Endothelial cell of hepatic sinusoid (primary cell): ENCODE measurements at regions not wholly inside any gene's neighbourhood (a gene's known extent, or its start where the extent isn't known, plus 50 kb on each side); places are given as distances from the start of the nearest gene placed in this dataset.

Source experiments
- in situ Hi-C: cut with HindIII; loops from 2 replicates; pipeline ENCODE4 v1.10.0; 2017; ENCODE audit warnings: low sequenced_read_pairs

GRCh38 chr4:117324851-117325491 lies 239.6 kb upstream of the TRAM1L1 start:
- in situ Hi-C loops = no loop called here

DNA sequence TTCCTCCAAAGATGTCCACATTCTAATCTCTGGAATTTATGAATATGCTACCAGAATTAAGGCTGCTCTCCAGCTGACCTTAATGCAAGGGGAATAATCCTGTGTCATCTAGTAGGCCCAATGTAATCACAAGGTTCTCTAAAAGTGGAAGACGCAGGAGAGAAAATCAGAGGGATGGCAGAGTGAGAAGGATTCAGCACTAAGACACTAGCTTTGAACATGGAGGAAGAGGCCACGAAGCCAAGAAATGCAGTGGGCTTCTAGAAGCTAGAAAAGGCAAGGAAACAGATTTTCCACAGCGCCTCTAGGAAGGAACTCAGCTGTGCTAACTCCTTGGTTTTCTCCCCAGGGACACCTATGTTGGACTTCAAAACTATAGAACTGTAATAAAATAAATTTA lies 240.7 kb upstream of the TRAM1L1 start:
- in situ Hi-C loops = no loop called here

GRCh38 chr4:117327491-117327890 lies 242.1 kb upstream of the TRAM1L1 start:
- in situ Hi-C loops = no loop called here

DNA sequence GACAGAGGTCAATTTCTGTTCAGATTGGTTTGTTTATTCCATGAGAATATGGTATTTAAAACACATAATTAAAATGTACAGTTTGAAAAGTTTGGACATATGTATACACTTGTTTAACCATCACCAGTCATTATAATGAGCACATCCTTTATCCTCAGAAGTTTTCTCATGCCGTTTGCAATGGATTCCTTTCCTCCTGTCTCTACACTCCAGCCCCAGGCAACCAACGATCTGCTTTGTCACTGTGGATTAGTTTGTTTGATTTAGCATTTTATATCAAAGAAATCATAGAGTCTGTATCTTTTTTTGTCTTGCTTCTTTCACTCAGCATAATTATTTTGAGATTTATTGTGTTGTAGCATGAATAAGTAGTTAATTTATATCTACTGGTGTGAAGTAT lies 243.0 kb upstream of the TRAM1L1 start:
- in situ Hi-C loops = no loop called here

DNA sequence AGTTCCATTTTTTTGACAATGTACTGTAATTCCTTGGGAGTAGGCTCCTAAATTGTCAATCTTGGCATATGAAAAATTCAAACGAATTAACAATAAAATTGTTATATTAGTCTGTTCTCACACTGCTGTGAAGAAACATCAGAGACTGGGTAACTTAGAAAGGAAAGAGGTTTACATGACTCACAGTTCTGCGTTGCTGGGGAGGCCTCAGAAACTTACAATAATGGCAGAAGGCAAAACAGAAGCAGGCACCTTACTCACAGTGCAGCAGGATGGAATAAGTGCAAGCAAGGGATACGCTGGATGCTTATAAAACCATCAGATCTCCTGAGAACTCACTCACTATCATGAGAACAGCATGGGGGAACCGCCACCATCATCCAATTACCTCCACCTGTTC lies 246.4 kb upstream of the TRAM1L1 start:
- in situ Hi-C loops = no loop called here

GRCh38 chr4:117334451-117335188 lies 249.2 kb upstream of the TRAM1L1 start:
- in situ Hi-C loops = no loop called here

DNA sequence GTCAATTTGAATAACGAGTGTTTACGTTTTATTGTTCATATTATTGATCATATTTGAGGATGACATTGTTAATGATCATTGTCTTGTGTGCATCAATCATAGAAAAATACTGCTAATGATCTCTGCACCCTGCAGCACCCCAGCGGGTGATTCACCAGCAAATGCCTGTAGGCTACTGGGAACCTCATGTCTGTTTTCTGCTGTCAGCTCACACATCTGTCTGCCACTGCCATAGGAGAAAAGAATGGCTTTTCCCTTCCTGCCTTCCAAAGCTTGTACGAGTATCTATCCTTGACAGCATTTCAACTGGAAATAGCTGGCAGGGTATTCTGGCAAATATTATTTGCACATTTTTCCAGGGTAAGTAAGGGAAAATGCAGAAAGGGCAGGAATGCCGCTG lies 272.1 kb upstream of the TRAM1L1 start:
- in situ Hi-C loops = no loop called here

DNA sequence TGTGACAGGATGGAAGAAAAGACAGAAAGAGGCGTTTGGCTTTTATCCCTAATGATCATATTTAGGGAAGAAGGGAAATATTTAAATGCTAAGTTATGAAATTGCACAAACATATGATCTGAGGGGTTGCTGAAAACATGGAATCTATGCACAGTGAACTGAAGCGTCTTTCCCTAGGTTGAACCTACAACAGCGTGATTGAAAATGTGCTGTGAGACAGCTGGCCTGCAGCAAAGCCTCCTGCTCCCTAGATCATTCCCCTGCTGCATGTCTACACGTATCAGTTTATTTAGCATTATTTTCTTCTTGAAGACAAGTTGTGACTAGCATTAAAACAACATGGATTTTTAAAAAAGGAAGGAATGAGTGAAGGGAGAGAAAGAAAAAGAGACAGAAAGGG lies 272.5 kb upstream of the TRAM1L1 start:
- in situ Hi-C loops = no loop called here

- in situ Hi-C loops = loop anchor here (5.0 kb wide), 1 partner anchor 89 kb away; no protein-coding TSS in a partner anchor
These were observed 285.7 kb upstream of the TRAM1L1 start for GRCh38 chr4:117370944-117371668.

DNA sequence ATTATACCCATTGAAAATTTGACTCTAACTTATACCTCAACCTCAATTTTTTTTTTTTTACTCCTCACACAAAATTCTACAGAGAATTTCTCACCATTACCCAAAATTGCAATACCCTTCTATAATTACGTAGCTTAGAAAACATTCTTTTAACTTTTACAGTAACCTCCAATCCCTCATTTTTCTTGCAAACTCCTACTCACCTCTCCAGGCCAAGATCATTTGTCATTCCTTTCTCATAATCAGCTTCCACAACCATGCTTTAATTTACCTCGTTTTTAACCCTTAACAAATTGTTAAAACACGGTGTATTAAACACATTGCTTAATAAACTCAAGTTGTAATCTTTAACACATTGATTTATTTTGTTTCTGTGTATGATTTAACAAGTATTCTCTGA lies 289.7 kb upstream of the TRAM1L1 start:
- in situ Hi-C loops = no loop called here

DNA sequence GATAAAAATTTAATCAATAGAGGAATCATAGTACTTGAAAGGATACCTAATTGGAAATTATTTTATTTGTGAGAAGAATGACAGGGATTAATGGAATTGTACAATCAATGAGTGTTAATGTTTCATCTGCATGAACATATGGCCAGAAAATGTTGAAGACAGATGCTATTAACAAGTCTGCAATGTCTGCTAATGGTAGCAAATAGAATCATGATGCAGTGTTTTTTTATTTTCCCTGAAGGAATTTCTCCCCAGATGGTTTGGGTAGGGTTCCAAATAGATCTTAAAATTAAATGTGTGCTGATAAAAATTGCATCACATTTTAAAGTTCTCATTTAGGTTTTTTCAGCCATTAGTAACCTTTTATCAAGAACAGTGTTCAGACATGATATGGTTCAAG lies 291.3 kb upstream of the TRAM1L1 start:
- in situ Hi-C loops = no loop called here

GRCh38 chr4:117378942-117379341 lies 293.6 kb upstream of the TRAM1L1 start:
- in situ Hi-C loops = no loop called here

DNA sequence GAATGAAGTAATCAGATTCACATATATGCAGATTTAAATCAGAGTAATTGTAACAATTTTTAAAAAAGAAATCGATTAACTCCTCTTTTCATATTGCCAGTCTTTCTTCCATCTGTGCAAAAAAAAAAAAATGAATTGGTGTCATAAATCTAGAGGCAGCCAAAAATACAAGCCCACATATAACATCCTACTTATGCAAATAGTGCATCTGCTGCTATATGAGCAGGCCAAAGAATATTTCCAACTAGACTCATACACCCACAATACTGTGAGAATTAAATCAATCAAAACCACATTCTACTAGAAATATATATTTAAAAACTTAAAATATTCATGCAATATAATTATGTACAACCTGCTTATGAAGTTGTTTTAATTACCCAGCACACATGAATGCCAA lies 298.1 kb upstream of the TRAM1L1 start:
- in situ Hi-C loops = no loop called here

DNA sequence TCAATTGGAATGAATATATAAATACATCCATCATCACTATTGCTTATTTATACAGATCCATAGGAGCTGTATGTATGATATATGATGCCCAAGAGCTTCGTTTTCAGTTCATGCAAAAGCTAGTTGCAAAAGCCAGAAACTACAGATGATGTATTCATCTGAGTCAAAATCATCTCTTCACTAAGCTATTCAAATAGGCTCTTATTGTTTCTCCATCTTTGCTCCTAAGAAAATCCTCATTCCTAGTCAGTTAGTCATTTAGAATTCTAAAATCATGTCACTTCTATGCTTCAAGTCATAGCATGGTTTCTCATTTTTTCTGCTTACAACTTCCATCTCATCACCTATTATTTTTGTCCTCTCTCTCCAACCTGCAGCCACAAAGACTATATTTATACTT lies 300.1 kb upstream of the TRAM1L1 start:
- in situ Hi-C loops = no loop called here

GRCh38 chr4:117387072-117387471 lies 301.7 kb upstream of the TRAM1L1 start:
- in situ Hi-C loops = no loop called here

DNA sequence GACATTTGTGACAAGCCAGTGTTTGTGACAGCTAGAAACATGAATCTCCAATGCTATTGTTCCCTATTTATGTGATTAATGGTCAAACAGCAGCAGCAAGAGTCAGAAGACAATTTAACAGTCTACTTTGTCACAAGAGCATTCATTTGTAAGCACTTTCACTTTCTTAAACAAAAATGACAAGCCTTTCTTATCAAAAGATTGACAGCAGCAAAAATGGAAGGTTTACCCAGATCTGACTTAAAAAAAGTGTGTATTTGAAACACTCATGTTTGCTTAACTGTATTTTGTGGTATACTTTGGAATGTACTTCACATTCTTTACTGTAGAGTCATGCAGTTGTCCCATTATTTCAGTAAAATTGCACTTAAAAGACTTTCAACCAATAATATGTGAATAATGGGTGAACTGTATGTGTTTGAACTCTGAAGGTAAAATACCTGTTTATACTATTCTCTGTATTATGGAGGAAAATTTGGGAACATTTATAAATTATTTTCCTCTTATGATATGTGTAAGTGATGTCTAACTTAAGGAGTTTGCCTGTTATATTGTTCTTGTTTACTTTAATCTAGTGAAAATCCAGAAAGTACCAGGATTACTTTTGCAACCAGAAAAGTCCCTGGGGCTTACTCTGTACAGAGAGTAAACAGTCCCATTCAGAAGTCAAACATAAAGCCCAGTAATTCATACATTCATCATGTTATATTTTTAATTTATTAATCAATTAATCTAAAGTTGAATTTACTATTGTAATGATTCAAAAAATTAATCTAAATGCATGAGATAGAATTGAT lies 314.9 kb upstream of the TRAM1L1 start:
- in situ Hi-C loops = no loop called here

DNA sequence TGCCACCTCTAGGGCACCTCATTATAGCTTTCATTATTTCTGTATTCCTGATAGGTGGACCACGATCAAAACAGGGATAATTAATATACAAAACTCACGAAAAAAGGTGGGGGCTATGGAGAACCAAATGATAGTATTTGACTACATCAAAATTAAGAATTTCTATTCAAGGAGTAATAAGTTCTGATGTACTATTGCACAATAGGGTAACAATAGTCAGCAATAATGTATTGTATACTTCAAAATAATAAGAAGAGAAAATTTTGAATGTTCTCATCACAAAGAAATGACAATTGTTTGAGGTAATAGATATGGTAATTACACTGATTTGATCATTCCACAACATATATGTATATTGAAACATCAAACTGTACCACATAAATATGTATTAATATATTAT lies 327.3 kb upstream of the TRAM1L1 start:
- in situ Hi-C loops = no loop called here

DNA sequence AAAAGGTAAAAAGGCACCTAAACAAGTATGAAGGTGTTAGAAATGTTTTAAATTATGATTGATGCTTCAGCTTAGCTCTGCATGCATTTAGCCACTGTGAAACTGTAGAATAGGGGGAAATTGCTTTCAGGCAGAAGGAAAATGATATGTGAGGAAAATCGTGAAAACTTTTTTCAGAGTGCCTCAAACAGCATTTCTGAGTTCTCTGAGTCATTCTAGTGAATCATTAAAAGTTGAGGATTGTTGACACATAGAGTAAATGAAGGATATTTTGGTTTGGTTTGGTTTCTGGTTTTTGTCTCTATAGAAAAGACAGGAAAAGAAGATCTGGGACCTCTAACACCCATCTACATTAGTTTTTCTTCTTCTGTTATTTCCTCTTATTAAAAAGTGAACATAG lies 332.5 kb upstream of the TRAM1L1 start:
- in situ Hi-C loops = no loop called here

DNA sequence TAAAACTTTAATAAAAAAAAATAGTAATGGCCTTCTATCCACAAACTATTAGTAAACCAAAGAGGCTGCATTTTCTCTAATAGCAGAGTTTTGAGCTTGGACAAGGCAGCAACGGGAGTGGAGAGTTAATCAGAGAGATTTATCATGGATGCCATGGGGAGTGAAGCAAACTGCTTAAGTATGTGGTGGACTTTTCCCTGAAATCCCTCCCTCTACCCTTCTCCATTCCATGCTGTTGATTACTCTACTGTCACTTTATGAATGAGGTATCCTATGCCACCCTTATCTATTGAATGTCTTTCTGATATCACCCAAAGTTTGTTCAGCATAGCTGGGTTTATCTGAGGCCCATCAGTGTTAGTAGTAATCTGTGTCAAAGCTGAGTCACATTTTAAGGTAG lies 335.6 kb upstream of the TRAM1L1 start:
- in situ Hi-C loops = no loop called here

DNA sequence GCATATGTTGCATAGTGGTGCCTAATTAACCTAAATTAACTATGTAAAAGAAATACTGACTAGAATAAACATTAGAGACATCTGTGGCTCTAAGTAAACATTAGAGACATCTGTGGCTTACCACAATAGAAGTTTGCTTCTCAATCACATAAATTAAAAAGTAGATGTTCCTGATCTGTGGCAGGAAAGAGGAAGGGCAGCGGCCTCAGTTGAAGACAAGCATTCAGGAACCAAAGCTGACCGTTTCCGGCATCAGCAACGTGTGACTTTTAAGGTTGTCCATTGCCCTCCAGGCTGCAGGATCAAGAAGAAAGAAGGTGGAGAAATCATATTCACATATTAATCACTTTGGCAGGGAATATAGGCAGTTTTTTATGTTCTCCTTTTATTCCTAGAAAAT lies 336.3 kb upstream of the TRAM1L1 start:
- in situ Hi-C loops = no loop called here

GRCh38 chr4:117422297-117422696 lies 336.9 kb upstream of the TRAM1L1 start:
- in situ Hi-C loops = no loop called here
